GM19467 (cell line): ENCODE measurements at regions not wholly inside any gene's neighbourhood (a gene's known extent, or its start where the extent isn't known, plus 50 kb on each side); places are given as distances from the start of the nearest gene placed in this dataset.

Experiments
- ATAC-seq: cut with Tn5 transposase; IDR thresholded peaks from one replicate; pipeline ENCODE4 v1.9.1; 2021; ENCODE audit warnings: mild to moderate bottlenecking, moderate library complexity; ENCODE audit not compliant: unreplicated experiment

GRCh38 chr20:39547546-39548408 lies 585.6 kb downstream of the DHX35 start:
- no peak for ATAC-seq

GRCh38 chr20:39541136-39541803 lies 579.1 kb downstream of the DHX35 start:
- no peak for ATAC-seq

- ATAC-seq = no peak
Measured at GRCh38 chr20:39538317-39538716, 576.2 kb downstream of the DHX35 start.

- no peak for ATAC-seq
Measured at GRCh38 chr20:39535301-39535700, 573.2 kb downstream of the DHX35 start.

- no peak for ATAC-seq
Measured at GRCh38 chr20:39534846-39535245, 572.7 kb downstream of the DHX35 start.

- no peak for ATAC-seq
Measured at GRCh38 chr20:39533858-39534257, 571.7 kb downstream of the DHX35 start.

GRCh38 chr20:39532205-39532604 lies 570.1 kb downstream of the DHX35 start:
- no peak for ATAC-seq

- no peak for ATAC-seq
Measured at GRCh38 chr20:39528436-39528835, 566.3 kb downstream of the DHX35 start.

GRCh38 chr20:39524371-39524911 lies 562.3 kb downstream of the DHX35 start:
- ATAC-seq = no peak

GRCh38 chr20:39523405-39523804 lies 561.3 kb downstream of the DHX35 start:
- ATAC-seq = no peak

- no peak for ATAC-seq
Measured at GRCh38 chr20:39518654-39519053, 556.5 kb downstream of the DHX35 start.

- no peak for ATAC-seq
Measured at GRCh38 chr20:39516964-39517363, 554.8 kb downstream of the DHX35 start.

- ATAC-seq = no peak
Measured at GRCh38 chr20:39504710-39505094, 542.6 kb downstream of the DHX35 start.

GRCh38 chr20:39503902-39504709 lies 542.0 kb downstream of the DHX35 start:
- ATAC-seq = no peak

- no peak for ATAC-seq
Measured at GRCh38 chr20:39492223-39492797, 530.2 kb downstream of the DHX35 start.

- no peak for ATAC-seq
Measured at GRCh38 chr20:39491711-39492110, 529.6 kb downstream of the DHX35 start.

- ATAC-seq = no peak
Measured at GRCh38 chr20:39489986-39490560, 527.9 kb downstream of the DHX35 start.

GRCh38 chr20:39480276-39481043 lies 518.3 kb downstream of the DHX35 start:
- no peak for ATAC-seq

- ATAC-seq = no peak
Measured at GRCh38 chr20:39479196-39479810, 517.2 kb downstream of the DHX35 start.
